Loucy (cell line): ENCODE measurements at regions not wholly inside any gene's neighbourhood (a gene's known extent, or its start where the extent isn't known, plus 50 kb on each side); places are given as distances from the start of the nearest gene placed in this dataset.

Experiments
- H2AFZ ChIP-seq: fragments of 200-600 bp; sonication (generic); 2 replicates; pipeline ENCODE4 v1.6.0; 2016; ENCODE audit warnings: antibody characterized with exemption, mild to moderate bottlenecking, low read length, moderate library complexity
- H3F3A ChIP-seq: fragments of 200-600 bp; 2 replicates; pipeline ENCODE4 v1.6.0; 2016; ENCODE audit warnings: antibody characterized with exemption, low read depth, mild to moderate bottlenecking
- H3K27me3 ChIP-seq: fragments of 200-600 bp; sonication (generic); 2 replicates; pipeline ENCODE4 v1.6.1; 2014; ENCODE audit warnings: low read length, mild to moderate bottlenecking; ENCODE audit not compliant: insufficient read depth, poor library complexity, severe bottlenecking
- H3K36me3 ChIP-seq: fragments of 200-600 bp; sonication (generic); 2 replicates; pipeline ENCODE4 v1.6.1; 2016; ENCODE audit warnings: low read length; ENCODE audit not compliant: insufficient read depth
- H3K4me1 ChIP-seq: fragments of 200-600 bp; sonication (generic); 2 replicates; pipeline ENCODE4 v1.5.1; 2014; ENCODE audit warnings: low read length, mild to moderate bottlenecking; ENCODE audit not compliant: insufficient read depth, poor library complexity, severe bottlenecking
- H3K4me2 ChIP-seq: fragments of 200-600 bp; sonication (generic); 2 replicates; pipeline ENCODE4 v1.6.0; 2014; ENCODE audit warnings: antibody characterized with exemption, low read length, low read depth, mild to moderate bottlenecking; ENCODE audit not compliant: poor library complexity, severe bottlenecking
- H3K4me3 ChIP-seq: fragments of 200-600 bp; sonication (generic); 2 replicates; pipeline ENCODE4 v1.5.1; 2014; ENCODE audit warnings: low read length, mild to moderate bottlenecking, mixed read lengths; ENCODE audit not compliant: poor library complexity, severe bottlenecking
- H3K79me2 ChIP-seq: fragments of 200-600 bp; sonication (generic); 2 replicates; pipeline ENCODE4 v1.6.1; 2014; ENCODE audit warnings: low read length; ENCODE audit not compliant: insufficient read depth
- H3K9ac ChIP-seq: fragments of 200-600 bp; sonication (generic); 2 replicates; pipeline ENCODE4 v1.6.0; 2014; ENCODE audit warnings: mild to moderate bottlenecking, low read depth, low read length, moderate library complexity; ENCODE audit not compliant: poor library complexity, severe bottlenecking
- H3K9me2 ChIP-seq: fragments of 200-600 bp; sonication (generic); replicated peaks from 2 replicates; pipeline ENCODE4 v1.6.1; 2016; ENCODE audit warnings: low read depth, low read length, mixed read lengths
- H3K9me3 ChIP-seq: fragments of 200-600 bp; sonication (generic); 2 replicates; pipeline ENCODE4 v1.6.1; 2014; ENCODE audit warnings: mild to moderate bottlenecking, antibody characterized with exemption, low read length, low read depth; ENCODE audit not compliant: insufficient read depth
- H4K20me1 ChIP-seq: fragments of 200-600 bp; sonication (generic); 2 replicates; pipeline ENCODE4 v1.6.0; 2014; ENCODE audit warnings: antibody characterized with exemption, low read length, mild to moderate bottlenecking; ENCODE audit not compliant: insufficient read depth, poor library complexity, severe bottlenecking
- CTCF ChIP-seq: fragments of 200-600 bp; sonication (generic); conservative IDR thresholded peaks from 2 replicates; pipeline ENCODE4 v1.5.1; 2014; ENCODE audit warnings: mild to moderate bottlenecking, antibody characterized with exemption, low read length
- EZH2phosphoT487 ChIP-seq: fragments of 200-600 bp; IDR thresholded peaks from 2 replicates; pipeline ENCODE4 v1.6.1; 2018; ENCODE audit warnings: antibody characterized with exemption, mild to moderate bottlenecking, moderate library complexity, borderline replicate concordance

- H3F3A ChIP-seq: no peaks in the 10 kb centered on the region
- no peaks in the 10 kb centered on the region for H3K4me1 ChIP-seq
- no peak overlapping the region for H3K4me3 ChIP-seq
- no peak overlapping the region for H2AFZ ChIP-seq
- H3K9me3 ChIP-seq: no peaks in the 10 kb centered on the region
- no peaks in the 10 kb centered on the region for H3K36me3 ChIP-seq
- no peaks in the 10 kb centered on the region for H3K9me2 ChIP-seq
- no peak for TF ChIP-seq EZH2phosphoT487
- TF ChIP-seq CTCF: no peak
- no peak overlapping the region for H3K9ac ChIP-seq
- H3K4me2 ChIP-seq: no peak overlapping the region
- H3K79me2 ChIP-seq: no peaks in the 10 kb centered on the region
- H3K27me3 ChIP-seq: no peaks in the 10 kb centered on the region
- H4K20me1 ChIP-seq: no peaks in the 10 kb centered on the region
Measured at GRCh38 chr16:58913456-58913855, 179.3 kb upstream of the GOT2 start.

GRCh38 chr16:58912571-58912970, 178.5 kb upstream of the GOT2 start:
- no peak overlapping the region for H3K4me2 ChIP-seq
- H3K9ac ChIP-seq: no peak overlapping the region
- no peaks in the 10 kb centered on the region for H3K9me3 ChIP-seq
- H4K20me1 ChIP-seq: no peaks in the 10 kb centered on the region
- no peaks in the 10 kb centered on the region for H3K4me1 ChIP-seq
- no peaks in the 10 kb centered on the region for H3F3A ChIP-seq
- H3K9me2 ChIP-seq: no peaks in the 10 kb centered on the region
- no peak for TF ChIP-seq EZH2phosphoT487
- TF ChIP-seq CTCF: no peak
- H3K79me2 ChIP-seq: no peaks in the 10 kb centered on the region
- no peaks in the 10 kb centered on the region for H3K27me3 ChIP-seq
- H3K4me3 ChIP-seq: no peak overlapping the region
- no peaks in the 10 kb centered on the region for H3K36me3 ChIP-seq
- no peak overlapping the region for H2AFZ ChIP-seq

- H3K4me1 ChIP-seq: no peaks in the 10 kb centered on the region
- H3K27me3 ChIP-seq: no peaks in the 10 kb centered on the region
- no peaks in the 10 kb centered on the region for H4K20me1 ChIP-seq
- no peaks in the 10 kb centered on the region for H3K9me3 ChIP-seq
- H3K9ac ChIP-seq: no peak overlapping the region
- H3K9me2 ChIP-seq: no peaks in the 10 kb centered on the region
- H3K79me2 ChIP-seq: no peaks in the 10 kb centered on the region
- H3K4me3 ChIP-seq: no peak overlapping the region
- no peak for TF ChIP-seq CTCF
- no peak for TF ChIP-seq EZH2phosphoT487
- H2AFZ ChIP-seq: no peak overlapping the region
- no peaks in the 10 kb centered on the region for H3F3A ChIP-seq
- H3K36me3 ChIP-seq: no peaks in the 10 kb centered on the region
- H3K4me2 ChIP-seq: no peak overlapping the region
Measured at GRCh38 chr16:58906981-58907715, 173.0 kb upstream of the GOT2 start.
